Ishikawa (cell line): ENCODE measurements at regions not wholly inside any gene's neighbourhood (a gene's known extent, or its start where the extent isn't known, plus 50 kb on each side); places are given as distances from the start of the nearest gene placed in this dataset.

ENCODE experiments used
- CEBPB ChIP-seq: IDR thresholded peaks from 2 replicates; pipeline ENCODE4 v1.6.1; 2012
- CREB1 ChIP-seq: IDR thresholded peaks from 2 replicates; pipeline ENCODE4 v1.6.1; 2012; ENCODE audit warnings: low read depth
- EGR1 ChIP-seq: IDR thresholded peaks from 2 replicates; pipeline ENCODE4 v1.6.1; 2012
- EP300 ChIP-seq: IDR thresholded peaks from 2 replicates; pipeline ENCODE4 v1.6.1; 2012; ENCODE audit warnings: borderline replicate concordance
- FOXM1 ChIP-seq: IDR thresholded peaks from 2 replicates; pipeline ENCODE4 v1.6.1; 2012; ENCODE audit warnings: low read depth, borderline replicate concordance
- MAX ChIP-seq: IDR thresholded peaks from 2 replicates; pipeline ENCODE4 v1.6.1; 2012
- NFIC ChIP-seq: IDR thresholded peaks from 2 replicates; pipeline ENCODE4 v1.6.1; 2012
- RAD21 ChIP-seq: IDR thresholded peaks from 2 replicates; pipeline ENCODE4 v1.6.1; 2012; ENCODE audit warnings: low read depth
- REST ChIP-seq: IDR thresholded peaks from 2 replicates; pipeline ENCODE4 v1.6.1; 2012; ENCODE audit warnings: low read depth, mild to moderate bottlenecking
- TAF1 ChIP-seq: IDR thresholded peaks from 2 replicates; pipeline ENCODE4 v1.6.1; 2012; ENCODE audit warnings: low read depth, mild to moderate bottlenecking
- TCF12 ChIP-seq: IDR thresholded peaks from 2 replicates; pipeline ENCODE4 v1.6.1; 2012; ENCODE audit warnings: low read depth
- TEAD4 ChIP-seq: IDR thresholded peaks from 2 replicates; pipeline ENCODE4 v1.6.1; 2012
- USF1 ChIP-seq: IDR thresholded peaks from 2 replicates; pipeline ENCODE4 v1.6.1; 2012
- YY1 ChIP-seq: IDR thresholded peaks from 2 replicates; pipeline ENCODE4 v1.6.1; 2012; ENCODE audit warnings: low read depth
- ZBTB7A ChIP-seq: IDR thresholded peaks from 2 replicates; pipeline ENCODE4 v1.6.1; 2012; ENCODE audit warnings: low read depth

GRCh38 chr15:36050899-36051298, 504.9 kb upstream of the DPH6 start:
- TF ChIP-seq CEBPB (no peak), TCF12 (no peak), ZBTB7A (no peak), NFIC (no peak), REST (no peak), MAX (no peak), YY1 (no peak), CREB1 (no peak), TEAD4 (no peak), EP300 (no peak), TAF1 (no peak), RAD21 (no peak), USF1 (no peak)

GRCh38 chr15:36053746-36054145, 507.8 kb upstream of the DPH6 start:
- TF ChIP-seq EP300 (no peak), FOXM1 (no peak), MAX (no peak), TEAD4 (no peak), EGR1 (no peak), RAD21 (no peak), CREB1 (no peak), REST (no peak), NFIC (no peak), USF1 (no peak), CEBPB (no peak), TAF1 (no peak), ZBTB7A (no peak), TCF12 (no peak)

- TF ChIP-seq YY1 = no peak
- TF ChIP-seq TEAD4 = no peak
- no peak for TF ChIP-seq CREB1
- TF ChIP-seq USF1 = no peak
- no peak for TF ChIP-seq NFIC
- TF ChIP-seq TAF1 = no peak
- TF ChIP-seq RAD21 = no peak
- no peak for TF ChIP-seq REST
- TF ChIP-seq CEBPB = no peak
- TF ChIP-seq EP300 = no peak
These were observed 513.6 kb upstream of the DPH6 start for GRCh38 chr15:36059596-36059995.

GRCh38 chr15:36062357-36062756, 516.4 kb upstream of the DPH6 start:
- TF ChIP-seq TCF12 = no peak
- TF ChIP-seq CREB1 = no peak
- TF ChIP-seq EP300 = no peak
- TF ChIP-seq CEBPB = no peak
- TF ChIP-seq FOXM1 = no peak
- TF ChIP-seq ZBTB7A = no peak
- no peak for TF ChIP-seq MAX
